C4-2B (cell line): ENCODE measurements at regions not wholly inside any gene's neighbourhood (a gene's known extent, or its start where the extent isn't known, plus 50 kb on each side); places are given as distances from the start of the nearest gene placed in this dataset.

Experiments used
- ZFX ChIP-seq: fragments of 450-650 bp; IDR thresholded peaks from 2 replicates; pipeline ENCODE4 v1.6.1; 2017
- TF ChIP-seq, protein P1 (sequence below): fragments of 450-650 bp; conservative IDR thresholded peaks from 2 replicates; pipeline ENCODE4 v1.5.1; 2017; ENCODE audit warnings: mild to moderate bottlenecking

DNA sequence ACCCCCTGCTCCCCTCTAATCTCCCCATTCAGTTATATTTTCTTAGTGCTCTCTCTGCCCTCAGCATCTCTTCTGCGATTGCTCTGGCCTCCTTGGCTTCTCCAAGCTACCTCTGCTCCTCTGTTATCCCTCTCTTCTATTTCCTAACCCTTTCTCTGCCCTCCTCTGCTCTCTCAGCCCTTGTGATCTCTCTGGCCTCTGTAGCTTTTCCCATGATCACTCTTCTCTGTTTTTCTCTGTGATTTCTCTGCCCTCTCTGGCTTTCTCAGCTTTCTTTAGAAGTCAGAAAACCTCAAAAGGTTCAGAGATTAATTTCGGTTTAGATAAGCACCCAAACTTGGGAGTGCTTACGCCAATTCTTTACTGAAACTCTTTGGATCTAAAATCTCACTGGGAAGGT lies 795.0 kb downstream of the DIAPH3 start:
- TF ChIP-seq, protein P1, sequence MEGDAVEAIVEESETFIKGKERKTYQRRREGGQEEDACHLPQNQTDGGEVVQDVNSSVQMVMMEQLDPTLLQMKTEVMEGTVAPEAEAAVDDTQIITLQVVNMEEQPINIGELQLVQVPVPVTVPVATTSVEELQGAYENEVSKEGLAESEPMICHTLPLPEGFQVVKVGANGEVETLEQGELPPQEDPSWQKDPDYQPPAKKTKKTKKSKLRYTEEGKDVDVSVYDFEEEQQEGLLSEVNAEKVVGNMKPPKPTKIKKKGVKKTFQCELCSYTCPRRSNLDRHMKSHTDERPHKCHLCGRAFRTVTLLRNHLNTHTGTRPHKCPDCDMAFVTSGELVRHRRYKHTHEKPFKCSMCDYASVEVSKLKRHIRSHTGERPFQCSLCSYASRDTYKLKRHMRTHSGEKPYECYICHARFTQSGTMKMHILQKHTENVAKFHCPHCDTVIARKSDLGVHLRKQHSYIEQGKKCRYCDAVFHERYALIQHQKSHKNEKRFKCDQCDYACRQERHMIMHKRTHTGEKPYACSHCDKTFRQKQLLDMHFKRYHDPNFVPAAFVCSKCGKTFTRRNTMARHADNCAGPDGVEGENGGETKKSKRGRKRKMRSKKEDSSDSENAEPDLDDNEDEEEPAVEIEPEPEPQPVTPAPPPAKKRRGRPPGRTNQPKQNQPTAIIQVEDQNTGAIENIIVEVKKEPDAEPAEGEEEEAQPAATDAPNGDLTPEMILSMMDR, result no peak
- no peak for TF ChIP-seq ZFX
